ENCODE measurements at regions not wholly inside any gene's neighbourhood (a gene's known extent, or its start where the extent isn't known, plus 50 kb on each side); places are given as distances from the start of the nearest gene placed in this dataset.

DNA sequence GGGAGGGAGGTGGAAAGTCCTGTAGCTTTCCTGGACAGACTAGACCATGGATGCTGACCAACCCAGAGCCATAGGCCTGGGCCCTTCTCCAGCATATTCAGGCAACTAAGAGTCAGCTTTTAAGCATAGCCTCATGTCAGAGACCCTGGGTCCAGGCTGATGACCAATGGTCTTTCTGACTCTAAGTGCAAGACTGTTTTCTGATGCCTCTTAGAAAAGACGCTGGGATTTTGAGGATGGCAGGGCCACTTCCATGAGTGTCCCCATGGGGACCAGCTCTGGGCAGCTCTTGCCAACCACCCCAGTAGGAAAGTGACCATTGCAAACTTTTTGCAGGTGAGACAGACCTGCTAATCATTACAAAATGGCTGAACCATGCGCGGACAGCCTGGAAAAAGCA, 135.6 kb upstream of the KL start:
- Mint-ChIP-seq H3K4me3 (no peak overlapping the region), H3K27ac (no peak overlapping the region), H3K4me1 (peaks cover 0 to 7% (median 0%) of the 10 kb centered on the region in 7 donors), H3K36me3 (peaks cover 0 to 2% (median 0%) of the 10 kb centered on the region in 5 donors), H3K9me3 (peaks cover 0 to 9% (median 0%) of the 10 kb centered on the region in 11 donors), H3K27me3 (peaks cover 0 to 4% (median 0%) of the 10 kb centered on the region in 5 donors)
- no peak for ATAC-seq
- DNase-seq, result no peak
- H3K27ac ChIP-seq (ENCODE audit: low read depth, low read length), result no peak overlapping the region
- intact Hi-C loops (cut with micrococcal nuclease), result no loop called here
- no peaks in the 10 kb centered on the region for H3K36me3 ChIP-seq (ENCODE audit: control insufficient read depth in 2 of 3, insufficient read depth in 3 of 3, low read length in 3 of 3)
- ChIA-PET CTCF (interaction anchor here (0.8 kb wide), 1 partner anchor 35 kb away, joined by 3 read pairs; no protein-coding TSS in a partner anchor), POLR2A (no interaction called here)
- H3K27me3 ChIP-seq (ENCODE audit: control insufficient read depth in 2 of 2, insufficient read depth in 2 of 2, low read length in 2 of 2), result no peaks in the 10 kb centered on the region
- no peaks in the 10 kb centered on the region for H3K4me1 ChIP-seq (ENCODE audit: control insufficient read depth in 2 of 2, insufficient read depth in 2 of 2, low read length in 2 of 2)
- no peaks in the 10 kb centered on the region for H3K9me3 ChIP-seq (ENCODE audit: control insufficient read depth in 2 of 3, low read length in 3 of 3)
- H3K4me3 ChIP-seq (ENCODE audit: low read length), result no peak overlapping the region

DNA sequence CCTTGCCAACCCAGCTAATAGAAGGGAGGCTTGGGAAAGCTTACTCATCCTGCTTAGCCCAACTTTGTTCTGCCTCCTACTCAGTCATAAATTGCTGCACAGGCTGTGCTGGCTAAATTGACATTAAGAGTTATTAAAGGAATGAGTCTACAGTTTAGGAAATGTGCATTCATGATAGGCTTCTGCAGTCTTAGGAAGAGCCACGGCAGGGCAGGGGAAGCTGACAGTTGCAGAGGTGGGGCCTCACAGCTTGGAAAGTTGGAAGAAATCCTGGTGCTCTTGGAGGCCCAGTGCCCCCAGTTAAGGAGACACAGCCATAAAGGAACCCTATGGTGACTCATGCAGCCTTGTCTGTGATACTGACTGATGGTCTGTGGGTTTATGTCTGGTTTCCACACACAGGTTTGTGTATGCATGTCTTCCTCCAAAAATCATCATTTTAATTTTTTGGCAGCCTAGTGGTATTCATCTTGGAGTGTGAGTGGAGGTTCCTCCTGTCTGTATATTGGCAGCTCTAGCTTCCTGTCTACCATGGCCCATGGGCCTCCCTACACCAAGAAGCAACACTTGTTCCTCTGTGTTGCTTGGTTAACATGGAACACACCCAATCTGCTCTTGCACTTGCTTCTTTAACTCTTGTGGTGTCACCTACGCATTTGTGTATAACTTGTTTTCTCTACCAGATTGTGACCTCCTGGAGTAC, 135.0 kb upstream of the KL start:
- DNase-seq (no peak), ATAC-seq (no peak)
- H3K36me3 Mint-ChIP-seq, result peaks cover 0 to 2% (median 0%) of the 10 kb centered on the region in 5 donors
- no peaks in the 10 kb centered on the region for H3K36me3 ChIP-seq (ENCODE audit: control insufficient read depth in 2 of 3, insufficient read depth in 3 of 3, low read length in 3 of 3)
- POLR2A ChIA-PET, result no interaction called here
- H3K4me1 Mint-ChIP-seq, result peaks cover 0 to 7% (median 0%) of the 10 kb centered on the region in 7 donors
- peaks cover 0 to 8% (median 0%) of the 10 kb centered on the region in 11 donors for H3K9me3 Mint-ChIP-seq
- H3K27me3 ChIP-seq (ENCODE audit: control insufficient read depth in 2 of 2, insufficient read depth in 2 of 2, low read length in 2 of 2), result no peaks in the 10 kb centered on the region
- H3K27me3 Mint-ChIP-seq, result peaks cover 0 to 4% (median 0%) of the 10 kb centered on the region in 5 donors
- H3K27ac Mint-ChIP-seq, result no peak overlapping the region
- no peak overlapping the region for H3K4me3 Mint-ChIP-seq
- H3K4me1 ChIP-seq (ENCODE audit: control insufficient read depth in 2 of 2, insufficient read depth in 2 of 2, low read length in 2 of 2), result no peaks in the 10 kb centered on the region
- CTCF ChIA-PET, result interaction anchor here (0.8 kb wide), 1 partner anchor 35 kb away, joined by 3 read pairs; no protein-coding TSS in a partner anchor
- H3K4me3 ChIP-seq (ENCODE audit: low read length), result no peak overlapping the region
- no peaks in the 10 kb centered on the region for H3K9me3 ChIP-seq (ENCODE audit: control insufficient read depth in 2 of 3, low read length in 3 of 3)
- H3K27ac ChIP-seq (ENCODE audit: low read depth, low read length), result no peak overlapping the region
- intact Hi-C loops (cut with micrococcal nuclease), result no loop called here

DNA sequence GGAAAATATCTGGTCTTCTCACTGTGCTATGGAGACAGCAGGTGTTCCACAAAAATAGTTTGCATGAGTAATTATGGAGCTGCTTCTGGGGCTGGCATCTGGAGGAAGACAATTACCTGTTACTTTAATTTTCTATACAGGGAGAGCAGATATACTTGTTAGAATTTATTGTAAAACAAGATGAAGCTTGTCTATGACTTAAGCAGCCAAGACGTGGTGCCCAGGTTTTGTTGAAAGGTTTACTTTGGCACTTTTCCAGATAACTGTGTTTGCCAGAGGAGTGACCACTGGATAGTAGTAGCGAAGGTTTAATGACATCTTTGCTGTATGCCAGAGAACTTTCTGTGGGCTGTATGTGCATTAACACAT, 134.5 kb upstream of the KL start:
- peaks cover 0 to 8% (median 2%) of the 10 kb centered on the region in 11 donors for H3K9me3 Mint-ChIP-seq

DNA sequence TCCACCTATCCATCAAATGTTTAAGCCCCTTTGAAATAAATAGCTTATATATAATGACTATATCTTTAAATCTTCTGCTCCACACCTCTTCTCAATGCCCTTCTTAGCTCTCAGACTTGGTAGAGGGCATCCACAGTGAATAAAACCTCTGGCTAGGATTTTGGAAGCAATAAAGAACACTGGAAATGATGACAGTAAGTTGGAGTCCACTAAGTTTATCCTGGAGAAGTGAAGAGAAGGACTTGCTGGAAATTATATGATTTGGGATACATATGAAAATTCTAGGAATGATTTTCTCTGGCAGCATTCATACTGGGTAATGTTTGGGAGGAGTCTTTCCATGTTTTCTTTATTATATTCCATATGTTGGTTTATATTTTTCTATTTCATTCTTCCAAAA, 133.5 kb upstream of the KL start:
- ChIA-PET POLR2A (no interaction called here), CTCF (no interaction called here)
- intact Hi-C loops (cut with micrococcal nuclease), result no loop called here
- Mint-ChIP-seq H3K9me3 (peaks cover 0 to 8% (median 5%) of the 10 kb centered on the region in 11 donors), H3K4me1 (peaks cover 0 to 7% (median 0%) of the 10 kb centered on the region in 7 donors), H3K4me3 (no peak overlapping the region), H3K36me3 (peaks cover 0 to 5% (median 4%) of the 10 kb centered on the region in 5 donors), H3K27ac (no peak overlapping the region), H3K27me3 (peaks cover 0 to 4% (median 0%) of the 10 kb centered on the region in 5 donors)
- Histone ChIP-seq H3K27me3 (ENCODE audit: control insufficient read depth in 2 of 2, insufficient read depth in 2 of 2, low read length in 2 of 2) (no peaks in the 10 kb centered on the region), H3K36me3 (ENCODE audit: control insufficient read depth in 2 of 3, insufficient read depth in 3 of 3, low read length in 3 of 3) (no peaks in the 10 kb centered on the region), H3K4me1 (ENCODE audit: control insufficient read depth in 2 of 2, insufficient read depth in 2 of 2, low read length in 2 of 2) (no peaks in the 10 kb centered on the region), H3K9me3 (ENCODE audit: control insufficient read depth in 2 of 3, low read length in 3 of 3) (peaks cover 0 to 5% (median 0%) of the 10 kb centered on the region in 3 experiments), H3K27ac (ENCODE audit: low read depth, low read length) (no peak overlapping the region), H3K4me3 (ENCODE audit: low read length) (no peak overlapping the region)
- no peak for DNase-seq
- ATAC-seq, result no peak

More for the DNA sequence above, 134.5 kb upstream of the KL start:
- Histone ChIP-seq H3K9me3 (ENCODE audit: control insufficient read depth in 2 of 3, low read length in 3 of 3) (no peaks in the 10 kb centered on the region), H3K27me3 (ENCODE audit: control insufficient read depth in 2 of 2, insufficient read depth in 2 of 2, low read length in 2 of 2) (no peaks in the 10 kb centered on the region), H3K4me1 (ENCODE audit: control insufficient read depth in 2 of 2, insufficient read depth in 2 of 2, low read length in 2 of 2) (no peaks in the 10 kb centered on the region), H3K27ac (ENCODE audit: low read depth, low read length) (no peak overlapping the region), H3K4me3 (ENCODE audit: low read length) (no peak overlapping the region), H3K36me3 (ENCODE audit: control insufficient read depth in 2 of 3, insufficient read depth in 3 of 3, low read length in 3 of 3) (no peaks in the 10 kb centered on the region)
- H3K36me3 Mint-ChIP-seq, result peaks cover 0 to 2% (median 0%) of the 10 kb centered on the region in 5 donors
- POLR2A ChIA-PET, result no interaction called here
- peaks cover 0 to 4% (median 0%) of the 10 kb centered on the region in 5 donors for H3K27me3 Mint-ChIP-seq
- no peak overlapping the region for H3K4me3 Mint-ChIP-seq
- DNase-seq, result no peak
- no peak overlapping the region for H3K27ac Mint-ChIP-seq
- peaks cover 0 to 7% (median 0%) of the 10 kb centered on the region in 7 donors for H3K4me1 Mint-ChIP-seq
- CTCF ChIA-PET, result no interaction called here
- ATAC-seq, result no peak
- intact Hi-C loops (cut with micrococcal nuclease), result no loop called here

GRCh38 chr13:32883474-32883873, 132.7 kb upstream of the KL start:
- no peaks in the 10 kb centered on the region for H3K36me3 ChIP-seq (ENCODE audit: control insufficient read depth in 2 of 3, insufficient read depth in 3 of 3, low read length in 3 of 3)
- peaks cover 0 to 7% (median 0%) of the 10 kb centered on the region in 7 donors for H3K4me1 Mint-ChIP-seq
- H3K9me3 Mint-ChIP-seq, result peaks cover 0 to 14% (median 7%) of the 10 kb centered on the region in 11 donors
- no peak for DNase-seq
- H3K27me3 Mint-ChIP-seq, result peaks cover 0 to 4% (median 0%) of the 10 kb centered on the region in 5 donors
- H3K9me3 ChIP-seq (ENCODE audit: control insufficient read depth in 2 of 3, low read length in 3 of 3), result peaks cover 0 to 8% (median 0%) of the 10 kb centered on the region in 3 experiments
- H3K4me3 ChIP-seq (ENCODE audit: low read length), result no peak overlapping the region
- H3K27me3 ChIP-seq (ENCODE audit: control insufficient read depth in 2 of 2, insufficient read depth in 2 of 2, low read length in 2 of 2), result no peaks in the 10 kb centered on the region
- H3K27ac ChIP-seq (ENCODE audit: low read depth, low read length), result no peak overlapping the region
- H3K4me1 ChIP-seq (ENCODE audit: control insufficient read depth in 2 of 2, insufficient read depth in 2 of 2, low read length in 2 of 2), result no peaks in the 10 kb centered on the region
- H3K36me3 Mint-ChIP-seq, result peaks cover 0 to 10% (median 5%) of the 10 kb centered on the region in 5 donors
- ChIA-PET POLR2A (no interaction called here), CTCF (no interaction called here)
- no peak overlapping the region for H3K4me3 Mint-ChIP-seq
- no peak overlapping the region for H3K27ac Mint-ChIP-seq
- ATAC-seq, result no peak
- intact Hi-C loops (cut with micrococcal nuclease), result no loop called here

DNA sequence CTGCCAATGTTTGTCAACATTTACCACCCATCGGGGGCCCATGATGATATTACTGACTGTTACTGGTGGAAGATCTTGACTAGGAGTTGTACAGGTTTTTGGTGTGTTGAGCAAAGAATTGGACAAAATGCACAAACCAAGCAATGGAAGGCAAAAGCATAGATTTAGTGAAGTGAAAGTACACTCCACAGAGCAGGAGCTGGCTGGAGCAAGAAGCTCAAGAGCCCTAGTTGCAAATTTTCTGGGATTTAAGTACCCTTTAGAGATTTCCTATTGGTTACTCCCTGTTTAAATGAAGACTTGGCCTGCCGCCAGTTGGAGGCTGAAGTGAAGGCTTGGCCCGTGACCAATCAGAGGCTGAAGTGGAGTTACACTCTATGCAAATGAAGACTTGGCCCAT, 128.6 kb upstream of the KL start:
- no peak for DNase-seq
- POLR2A ChIA-PET, result no interaction called here
- peaks cover 0 to 11% (median 5%) of the 10 kb centered on the region in 5 donors for H3K36me3 Mint-ChIP-seq
- Histone ChIP-seq H3K27me3 (ENCODE audit: control insufficient read depth in 2 of 2, insufficient read depth in 2 of 2, low read length in 2 of 2) (no peaks in the 10 kb centered on the region), H3K27ac (ENCODE audit: low read depth, low read length) (no peak overlapping the region), H3K4me3 (ENCODE audit: low read length) (no peak overlapping the region), H3K9me3 (ENCODE audit: control insufficient read depth in 2 of 3, low read length in 3 of 3) (peaks cover 0 to 8% (median 0%) of the 10 kb centered on the region in 3 experiments), H3K36me3 (ENCODE audit: control insufficient read depth in 2 of 3, insufficient read depth in 3 of 3, low read length in 3 of 3) (no peaks in the 10 kb centered on the region), H3K4me1 (ENCODE audit: control insufficient read depth in 2 of 2, insufficient read depth in 2 of 2, low read length in 2 of 2) (no peaks in the 10 kb centered on the region)
- ATAC-seq, result no peak
- intact Hi-C loops (cut with micrococcal nuclease), result no loop called here
- peaks cover 0 to 2% (median 0%) of the 10 kb centered on the region in 7 donors for H3K4me1 Mint-ChIP-seq
- H3K4me3 Mint-ChIP-seq, result no peak overlapping the region
- H3K9me3 Mint-ChIP-seq, result peaks cover 0 to 14% (median 7%) of the 10 kb centered on the region in 11 donors
- CTCF ChIA-PET, result no interaction called here
- peaks cover 0 to 4% (median 2%) of the 10 kb centered on the region in 5 donors for H3K27me3 Mint-ChIP-seq
- no peak overlapping the region for H3K27ac Mint-ChIP-seq
